ENCODE measurements at regions not wholly inside any gene's neighbourhood (a gene's known extent, or its start where the extent isn't known, plus 50 kb on each side); places are given as distances from the start of the nearest gene placed in this dataset.

DNA sequence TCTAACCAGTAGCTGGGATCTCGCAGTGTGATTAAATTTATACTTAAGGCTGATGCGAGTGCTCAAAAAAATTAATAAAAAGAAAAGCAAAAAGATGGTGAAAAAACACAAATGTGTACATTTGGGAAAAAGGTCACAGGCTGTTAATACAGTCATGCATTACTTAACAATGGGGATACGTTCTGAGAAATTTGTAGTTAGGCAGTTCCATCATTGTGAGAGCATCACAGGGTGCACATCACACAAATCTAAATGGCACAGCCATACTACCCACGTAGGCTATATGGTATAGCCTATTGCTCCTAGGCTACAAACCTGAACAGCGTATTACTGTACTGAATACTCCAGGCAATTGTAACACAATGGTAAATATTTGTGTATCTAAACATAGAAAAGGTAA lies 142.4 kb upstream of the MYOCD start:
- no peak overlapping the region for H4K5ac ChIP-seq (ENCODE audit: low read length)
- no peak overlapping the region for H3K4me2 ChIP-seq (ENCODE audit: low read length)
- H3K9ac ChIP-seq (ENCODE audit: low read length), result no peak overlapping the region
- H3K18ac ChIP-seq (ENCODE audit: low read length), result no peak overlapping the region
- no peak overlapping the region for H2BK5ac ChIP-seq (ENCODE audit: low read length)
- H3K4me1 ChIP-seq (ENCODE audit: control insufficient read depth, low read depth, low read length), result peaks cover 4% of the 10 kb centered on the region
- no peak overlapping the region for H3K23ac ChIP-seq (ENCODE audit: low read length)
- H2AK5ac ChIP-seq (ENCODE audit: low read length), result no peak overlapping the region
- H4K8ac ChIP-seq (ENCODE audit: low read depth, low read length), result no peak overlapping the region
- H3K79me1 ChIP-seq (ENCODE audit: low read length), result no peaks in the 10 kb centered on the region
- no peak overlapping the region for H2BK120ac ChIP-seq (ENCODE audit: low read depth, low read length)
- H3K36me3 ChIP-seq (ENCODE audit: control insufficient read depth, insufficient read depth, low read length), result no peaks in the 10 kb centered on the region
- H3K27me3 ChIP-seq (ENCODE audit: insufficient read depth, low read length, poor library complexity), result no peaks in the 10 kb centered on the region
- no peak overlapping the region for H3K56ac ChIP-seq (ENCODE audit: low read length)
- H2BK15ac ChIP-seq (replicated peaks; ENCODE audit: low read depth), result no peak overlapping the region
- no peak for DNase-seq
- H3K27ac ChIP-seq (ENCODE audit: low read depth, low read length), result no peak overlapping the region
- no peaks in the 10 kb centered on the region for H3K79me2 ChIP-seq (ENCODE audit: control insufficient read depth, insufficient read depth, low read length)
- no CpG with 5 or more reads among the region's 5 CpGs for WGBS (ENCODE audit: extremely low coverage, insufficient coverage, low lambda C conversion rate)
- no peak overlapping the region for H3K4ac ChIP-seq (ENCODE audit: low read depth, low read length)
- H3K4me3 ChIP-seq (ENCODE audit: low read length), result no peak overlapping the region

DNA sequence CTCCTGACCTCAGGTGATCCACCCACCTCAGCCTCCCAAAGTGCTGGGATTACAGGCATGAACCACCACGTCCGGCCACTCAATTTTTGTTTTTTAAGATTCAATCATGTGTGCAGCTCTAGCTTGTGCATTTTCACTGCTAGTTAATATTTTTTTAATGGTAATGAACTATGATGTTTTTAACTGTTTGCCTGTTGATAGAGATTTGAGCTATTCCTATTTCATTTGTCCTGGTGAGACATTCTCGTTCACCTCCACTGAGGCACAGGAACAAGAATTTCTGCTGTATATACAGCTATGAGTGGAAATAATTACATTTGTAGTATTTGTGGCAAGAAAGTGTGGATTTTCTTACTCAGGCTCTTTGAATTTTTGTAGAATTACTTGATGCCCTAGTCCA lies 137.7 kb upstream of the MYOCD start:
- H3K4ac ChIP-seq (ENCODE audit: low read depth, low read length), result no peak overlapping the region
- H3K27me3 ChIP-seq (ENCODE audit: insufficient read depth, low read length, poor library complexity), result no peaks in the 10 kb centered on the region
- H3K79me2 ChIP-seq (ENCODE audit: control insufficient read depth, insufficient read depth, low read length), result no peaks in the 10 kb centered on the region
- H2BK5ac ChIP-seq (ENCODE audit: low read length), result no peak overlapping the region
- no peak overlapping the region for H2AK5ac ChIP-seq (ENCODE audit: low read length)
- H3K4me3 ChIP-seq (ENCODE audit: low read length), result no peak overlapping the region
- H3K79me1 ChIP-seq (ENCODE audit: low read length), result no peaks in the 10 kb centered on the region
- no peak overlapping the region for H2BK15ac ChIP-seq (replicated peaks; ENCODE audit: low read depth)
- H3K23ac ChIP-seq (ENCODE audit: low read length), result no peak overlapping the region
- H3K56ac ChIP-seq (ENCODE audit: low read length), result no peak overlapping the region
- H3K18ac ChIP-seq (ENCODE audit: low read length), result no peak overlapping the region
- no peak overlapping the region for H4K5ac ChIP-seq (ENCODE audit: low read length)
- DNase-seq, result no peak
- no peak overlapping the region for H3K9ac ChIP-seq (ENCODE audit: low read length)
- peaks cover 2% of the 10 kb centered on the region for H3K4me1 ChIP-seq (ENCODE audit: control insufficient read depth, low read depth, low read length)
- no CpG with 5 or more reads among the region's 3 CpGs for WGBS (ENCODE audit: extremely low coverage, insufficient coverage, low lambda C conversion rate)
- no peak overlapping the region for H3K27ac ChIP-seq (ENCODE audit: low read depth, low read length)
- no peak overlapping the region for H4K8ac ChIP-seq (ENCODE audit: low read depth, low read length)
- no peak overlapping the region for H3K4me2 ChIP-seq (ENCODE audit: low read length)
- no peaks in the 10 kb centered on the region for H3K36me3 ChIP-seq (ENCODE audit: control insufficient read depth, insufficient read depth, low read length)
- H2BK120ac ChIP-seq (ENCODE audit: low read depth, low read length), result no peak overlapping the region

DNA sequence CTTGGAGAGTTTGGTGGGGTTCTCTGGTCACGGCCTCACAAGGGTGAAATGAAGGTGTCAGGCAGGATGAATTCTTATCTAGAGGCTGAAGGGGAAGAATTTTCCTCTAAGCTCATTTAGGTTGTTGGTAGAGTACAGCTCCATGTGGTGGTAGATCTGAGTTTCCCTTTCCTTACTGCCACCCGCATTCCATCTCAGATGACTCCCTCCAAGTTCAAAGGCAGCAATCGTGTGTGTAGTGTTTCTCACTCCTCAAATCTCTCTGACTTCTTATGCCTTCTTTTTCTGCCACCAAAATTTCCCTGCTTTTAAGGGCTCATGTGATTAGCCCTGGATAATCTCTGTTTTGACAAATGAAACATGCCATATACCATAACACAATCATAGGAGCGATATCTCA lies 135.5 kb upstream of the MYOCD start:
- no peak overlapping the region for H2BK15ac ChIP-seq (replicated peaks; ENCODE audit: low read depth)
- H3K4ac ChIP-seq (ENCODE audit: low read depth, low read length), result no peak overlapping the region
- H3K23ac ChIP-seq (ENCODE audit: low read length), result no peak overlapping the region
- WGBS (ENCODE audit: extremely low coverage, insufficient coverage, low lambda C conversion rate), result no CpG with 5 or more reads among the region's 4 CpGs
- H3K4me1 ChIP-seq (ENCODE audit: control insufficient read depth, low read depth, low read length), result peaks cover 2% of the 10 kb centered on the region
- H4K5ac ChIP-seq (ENCODE audit: low read length), result no peak overlapping the region
- no peaks in the 10 kb centered on the region for H3K79me1 ChIP-seq (ENCODE audit: low read length)
- H3K79me2 ChIP-seq (ENCODE audit: control insufficient read depth, insufficient read depth, low read length), result no peaks in the 10 kb centered on the region
- H3K56ac ChIP-seq (ENCODE audit: low read length), result no peak overlapping the region
- no peaks in the 10 kb centered on the region for H3K36me3 ChIP-seq (ENCODE audit: control insufficient read depth, insufficient read depth, low read length)
- H3K27ac ChIP-seq (ENCODE audit: low read depth, low read length), result no peak overlapping the region
- H3K4me3 ChIP-seq (ENCODE audit: low read length), result no peak overlapping the region
- H3K9ac ChIP-seq (ENCODE audit: low read length), result no peak overlapping the region
- H2AK5ac ChIP-seq (ENCODE audit: low read length), result no peak overlapping the region
- peak overlapping the region; percentile 28 for H2BK120ac ChIP-seq (ENCODE audit: low read depth, low read length)
- H2BK5ac ChIP-seq (ENCODE audit: low read length), result no peak overlapping the region
- peak; percentile 70 for DNase-seq
- no peak overlapping the region for H4K8ac ChIP-seq (ENCODE audit: low read depth, low read length)
- no peak overlapping the region for H3K4me2 ChIP-seq (ENCODE audit: low read length)
- no peaks in the 10 kb centered on the region for H3K27me3 ChIP-seq (ENCODE audit: insufficient read depth, low read length, poor library complexity)
- no peak overlapping the region for H3K18ac ChIP-seq (ENCODE audit: low read length)

DNA sequence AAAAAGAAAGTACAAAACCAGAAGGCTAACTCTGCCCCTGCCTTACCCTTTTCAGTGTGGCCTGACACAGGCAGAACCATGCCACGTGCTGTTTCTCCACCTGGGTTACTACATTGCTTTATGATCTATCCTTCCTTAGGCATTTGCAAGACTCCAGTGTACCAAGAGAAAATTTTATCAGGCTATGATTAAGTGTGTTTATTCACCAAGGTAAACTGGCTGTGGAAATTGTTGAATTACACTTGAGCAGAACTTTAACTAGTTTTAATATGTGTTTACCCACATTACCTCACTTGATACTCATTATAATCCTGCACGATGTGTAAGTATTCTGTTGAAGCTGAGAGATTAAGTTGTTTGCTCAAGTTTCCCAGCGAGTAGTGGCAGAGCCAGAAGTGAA lies 129.7 kb upstream of the MYOCD start:
- H3K4me2 ChIP-seq (ENCODE audit: low read length), result no peak overlapping the region
- H3K18ac ChIP-seq (ENCODE audit: low read length), result no peak overlapping the region
- DNase-seq, result no peak
- WGBS (ENCODE audit: extremely low coverage, insufficient coverage, low lambda C conversion rate), result no CpG with 5 or more reads among the region's 3 CpGs
- no peak overlapping the region for H4K8ac ChIP-seq (ENCODE audit: low read depth, low read length)
- H3K56ac ChIP-seq (ENCODE audit: low read length), result no peak overlapping the region
- H3K4me3 ChIP-seq (ENCODE audit: low read length), result no peak overlapping the region
- no peak overlapping the region for H3K23ac ChIP-seq (ENCODE audit: low read length)
- H2AK5ac ChIP-seq (ENCODE audit: low read length), result no peak overlapping the region
- H4K5ac ChIP-seq (ENCODE audit: low read length), result no peak overlapping the region
- H3K9ac ChIP-seq (ENCODE audit: low read length), result no peak overlapping the region
- no peak overlapping the region for H2BK15ac ChIP-seq (replicated peaks; ENCODE audit: low read depth)
- no peak overlapping the region for H2BK120ac ChIP-seq (ENCODE audit: low read depth, low read length)
- H3K4ac ChIP-seq (ENCODE audit: low read depth, low read length), result no peak overlapping the region
- no peaks in the 10 kb centered on the region for H3K79me2 ChIP-seq (ENCODE audit: control insufficient read depth, insufficient read depth, low read length)
- H2BK5ac ChIP-seq (ENCODE audit: low read length), result no peak overlapping the region
- no peaks in the 10 kb centered on the region for H3K36me3 ChIP-seq (ENCODE audit: control insufficient read depth, insufficient read depth, low read length)
- H3K27ac ChIP-seq (ENCODE audit: low read depth, low read length), result no peak overlapping the region
- H3K27me3 ChIP-seq (ENCODE audit: insufficient read depth, low read length, poor library complexity), result no peaks in the 10 kb centered on the region
- no peaks in the 10 kb centered on the region for H3K79me1 ChIP-seq (ENCODE audit: low read length)
- peaks cover 2% of the 10 kb centered on the region for H3K4me1 ChIP-seq (ENCODE audit: control insufficient read depth, low read depth, low read length)

DNA sequence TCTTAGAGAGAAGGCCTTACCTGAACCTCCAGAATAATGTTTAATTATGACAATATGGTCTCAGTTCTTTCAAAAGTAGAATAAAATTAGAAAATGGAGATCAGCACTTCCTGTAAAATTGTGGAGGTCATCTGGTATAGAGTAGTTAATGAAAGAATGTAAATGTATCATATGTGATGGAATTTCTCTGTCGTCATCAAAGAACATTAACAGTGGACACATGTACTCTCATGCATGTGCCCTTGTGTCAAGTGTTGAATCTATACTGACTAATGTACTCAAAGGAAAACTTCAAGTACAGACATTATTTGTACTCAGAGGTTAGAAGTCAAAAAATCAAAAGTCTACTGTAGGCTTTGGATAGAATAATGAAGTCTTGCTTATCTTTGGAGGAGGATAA lies 129.2 kb upstream of the MYOCD start:
- Histone ChIP-seq H3K9ac (ENCODE audit: low read length) (no peak overlapping the region), H2BK120ac (ENCODE audit: low read depth, low read length) (no peak overlapping the region), H3K4me1 (ENCODE audit: control insufficient read depth, low read depth, low read length) (peaks cover 2% of the 10 kb centered on the region), H3K79me1 (ENCODE audit: low read length) (no peaks in the 10 kb centered on the region), H3K27ac (ENCODE audit: low read depth, low read length) (no peak overlapping the region), H4K5ac (ENCODE audit: low read length) (no peak overlapping the region), H2AK5ac (ENCODE audit: low read length) (no peak overlapping the region), H3K18ac (ENCODE audit: low read length) (no peak overlapping the region), H3K23ac (ENCODE audit: low read length) (no peak overlapping the region), H3K4me3 (ENCODE audit: low read length) (no peak overlapping the region), H3K27me3 (ENCODE audit: insufficient read depth, low read length, poor library complexity) (no peaks in the 10 kb centered on the region), H3K4me2 (ENCODE audit: low read length) (no peak overlapping the region), H3K56ac (ENCODE audit: low read length) (no peak overlapping the region), H4K8ac (ENCODE audit: low read depth, low read length) (no peak overlapping the region), H3K4ac (ENCODE audit: low read depth, low read length) (no peak overlapping the region), H2BK5ac (ENCODE audit: low read length) (no peak overlapping the region), H2BK15ac (replicated peaks; ENCODE audit: low read depth) (no peak overlapping the region), H3K79me2 (ENCODE audit: control insufficient read depth, insufficient read depth, low read length) (no peaks in the 10 kb centered on the region), H3K36me3 (ENCODE audit: control insufficient read depth, insufficient read depth, low read length) (no peaks in the 10 kb centered on the region)
- WGBS (ENCODE audit: extremely low coverage, insufficient coverage, low lambda C conversion rate), result no CpG with 5 or more reads among the region's 1 CpG
- no peak for DNase-seq

DNA sequence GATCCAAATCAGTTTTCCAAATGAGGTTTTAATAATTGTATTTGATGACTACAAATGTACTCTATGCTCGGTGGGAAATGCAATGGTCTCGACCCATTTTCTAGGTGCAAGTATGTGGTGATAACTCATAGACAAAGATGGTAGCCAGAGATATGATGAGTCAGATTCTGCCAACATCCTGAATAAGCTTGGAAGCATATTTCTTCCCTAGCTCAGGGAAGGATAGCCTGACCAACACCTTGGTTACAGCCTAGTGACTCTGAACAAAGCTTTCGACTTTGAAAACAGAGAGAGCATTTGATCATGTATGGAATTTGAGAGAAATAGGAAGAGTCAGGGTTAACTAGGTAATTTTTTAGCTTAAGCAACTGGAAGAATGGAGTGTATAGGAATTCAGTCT lies 128.3 kb upstream of the MYOCD start:
- no peaks in the 10 kb centered on the region for H3K36me3 ChIP-seq (ENCODE audit: control insufficient read depth, insufficient read depth, low read length)
- H3K27ac ChIP-seq (ENCODE audit: low read depth, low read length), result no peak overlapping the region
- no peak overlapping the region for H3K56ac ChIP-seq (ENCODE audit: low read length)
- H3K9ac ChIP-seq (ENCODE audit: low read length), result no peak overlapping the region
- no peak overlapping the region for H3K4me3 ChIP-seq (ENCODE audit: low read length)
- H3K4me2 ChIP-seq (ENCODE audit: low read length), result no peak overlapping the region
- peaks cover 2% of the 10 kb centered on the region for H3K4me1 ChIP-seq (ENCODE audit: control insufficient read depth, low read depth, low read length)
- H3K4ac ChIP-seq (ENCODE audit: low read depth, low read length), result no peak overlapping the region
- no peak overlapping the region for H4K5ac ChIP-seq (ENCODE audit: low read length)
- no peak for DNase-seq
- no peak overlapping the region for H4K8ac ChIP-seq (ENCODE audit: low read depth, low read length)
- no peak overlapping the region for H2BK5ac ChIP-seq (ENCODE audit: low read length)
- no peak overlapping the region for H2BK120ac ChIP-seq (ENCODE audit: low read depth, low read length)
- H2AK5ac ChIP-seq (ENCODE audit: low read length), result no peak overlapping the region
- no peaks in the 10 kb centered on the region for H3K27me3 ChIP-seq (ENCODE audit: insufficient read depth, low read length, poor library complexity)
- H2BK15ac ChIP-seq (replicated peaks; ENCODE audit: low read depth), result no peak overlapping the region
- no peaks in the 10 kb centered on the region for H3K79me2 ChIP-seq (ENCODE audit: control insufficient read depth, insufficient read depth, low read length)
- no peaks in the 10 kb centered on the region for H3K79me1 ChIP-seq (ENCODE audit: low read length)
- H3K23ac ChIP-seq (ENCODE audit: low read length), result no peak overlapping the region
- WGBS (ENCODE audit: extremely low coverage, insufficient coverage, low lambda C conversion rate), result no CpG with 5 or more reads among the region's 3 CpGs
- H3K18ac ChIP-seq (ENCODE audit: low read length), result no peak overlapping the region

All from mesendoderm (in vitro differentiated cells).